HepG2 (cell line): ENCODE measurements at regions not wholly inside any gene's neighbourhood (a gene's known extent, or its start where the extent isn't known, plus 50 kb on each side); places are given as distances from the start of the nearest gene placed in this dataset.
A peak's percentile ranks its signal among the peaks of the same experiment; 100 is the strongest.

Experiments used
- DZIP1 ChIP-seq: sonication (generic); formaldehyde crosslinking; IDR thresholded peaks from 2 replicates; pipeline ENCODE4 v1.5.0; 2020; ENCODE audit warnings: mild to moderate bottlenecking, missing genetic modification reagents
- EHMT2 ChIP-seq: fragments of 200-600 bp; sonication (generic); IDR thresholded peaks from 2 replicates; pipeline ENCODE4 v1.7.0; 2017; ENCODE audit warnings: antibody characterized with exemption, low read depth, low read length, borderline replicate concordance
- FOXP1 ChIP-seq, 2 experiments: fragments of 450-650 bp in 1 of 2; IDR thresholded peaks; 2 replicates each; pipeline ENCODE4 v1.6.1; 2017 to 2018; ENCODE audit warnings: antibody characterized with exemption in 1 of 2
- HHEX ChIP-seq: IDR thresholded peaks from 2 replicates; pipeline ENCODE4 v1.6.1; 2016; ENCODE audit warnings: control low read depth
- HMGXB3 ChIP-seq: sonication (generic); formaldehyde crosslinking; IDR thresholded peaks from 2 replicates; pipeline ENCODE4 v1.4.0; 2020; ENCODE audit warnings: missing genetic modification reagents, borderline replicate concordance
- HOXD1 ChIP-seq: sonication (generic); formaldehyde crosslinking; IDR thresholded peaks from 2 replicates; pipeline ENCODE4 v1.5.0; 2020; ENCODE audit warnings: missing genetic modification reagents
- KDM3A ChIP-seq: IDR thresholded peaks from 2 replicates; pipeline ENCODE4 v1.6.1; 2018; ENCODE audit warnings: low read depth, missing compliant biosample characterization
- MAFF ChIP-seq: IDR thresholded peaks from 2 replicates; pipeline ENCODE4 v1.6.1; 2011; ENCODE audit warnings: low read depth, low read length, improper control_type of control experiment
- SIX1 ChIP-seq: sonication (generic); formaldehyde crosslinking; IDR thresholded peaks from 2 replicates; pipeline ENCODE4 v1.4.0; 2020; ENCODE audit warnings: missing genetic modification reagents, borderline replicate concordance
- SOX6 ChIP-seq, 2 experiments: fragments of 450-650 bp in 1 of 2; sonication (generic) in 1 of 2; formaldehyde crosslinking in 1 of 2; IDR thresholded peaks; 2 replicates each; pipeline versions ENCODE4 v1.4.0 to v1.6.1; 2017 to 2020; ENCODE audit warnings: antibody characterized with exemption in 1 of 2, mild to moderate bottlenecking in 1 of 2, missing genetic modification reagents in 1 of 2
- THAP11 ChIP-seq: IDR thresholded peaks from 2 replicates; pipeline ENCODE4 v1.6.1; 2016; ENCODE audit warnings: missing biosample characterization, missing genetic modification reagents
- THAP7 ChIP-seq: sonication (generic); formaldehyde crosslinking; IDR thresholded peaks from 2 replicates; pipeline ENCODE4 v1.8.1; 2023; ENCODE audit warnings: mild to moderate bottlenecking, missing genetic modification reagents
- YEATS2 ChIP-seq: sonication (generic); formaldehyde crosslinking; IDR thresholded peaks from 2 replicates; pipeline ENCODE4 v1.4.0; 2020; ENCODE audit warnings: missing genetic modification reagents, borderline replicate concordance
- ZNF256 ChIP-seq: sonication (generic); formaldehyde crosslinking; conservative IDR thresholded peaks from 2 replicates; pipeline ENCODE4 v1.4.0; 2020; ENCODE audit warnings: missing genetic modification reagents
- ZNF292 ChIP-seq: sonication (generic); formaldehyde crosslinking; IDR thresholded peaks from 2 replicates; pipeline ENCODE4 v1.8.1; 2022; ENCODE audit warnings: mild to moderate bottlenecking, low read depth, missing genetic modification reagents, borderline replicate concordance
- ZNF550 ChIP-seq: sonication (generic); formaldehyde crosslinking; IDR thresholded peaks from 2 replicates; pipeline ENCODE4 v1.4.0; 2020; ENCODE audit warnings: mild to moderate bottlenecking, missing genetic modification reagents, borderline replicate concordance
- ZNF563 ChIP-seq: sonication (generic); formaldehyde crosslinking; IDR thresholded peaks from 2 replicates; pipeline ENCODE4 v1.8.0; 2022; ENCODE audit warnings: mild to moderate bottlenecking, moderate library complexity, missing genetic modification reagents
- ZNF629 ChIP-seq: sonication (generic); formaldehyde crosslinking; conservative IDR thresholded peaks from 2 replicates; pipeline ENCODE4 v1.5.0; 2020; ENCODE audit warnings: missing genetic modification reagents
- ZNF710 ChIP-seq: sonication (generic); formaldehyde crosslinking; IDR thresholded peaks from 2 replicates; pipeline ENCODE4 v1.5.0; 2020; ENCODE audit warnings: mild to moderate bottlenecking, missing genetic modification reagents, borderline replicate concordance

GRCh38 chr14:71336489-71337192 is 429.4 kb downstream of the PCNX1 start (continued):
- TF ChIP-seq HMGXB3 (CRISPR knock-in tag) (peak; percentile 76; the same call in 1 of the 2 replicates), SIX1 (CRISPR knock-in tag) (peak; percentile 51; the same call in 1 of the 2 replicates), EHMT2 (peak; percentile 78; the same call in 1 of the 2 replicates), DZIP1 (CRISPR knock-in tag) (no peak), ZNF550 (CRISPR knock-in tag) (no peak), KDM3A (CRISPR knock-in tag) (0 out of 2 replicates have a peak, but pooled peaks have one; percentile 43), ZNF710 (CRISPR knock-in tag) (0 out of 2 replicates have a peak, but pooled peaks have one; percentile 28), FOXP1 (IDR thresholded peaks at IDR 0.05) (no peak), FOXP1 (CRISPR knock-in tag; IDR thresholded peaks at IDR 0.05) (peak; percentile 24; the same call in 1 of the 2 replicates), MAFF (no peak), HHEX (CRISPR knock-in tag) (0 out of 2 replicates have a peak, but pooled peaks have one; percentile 5), SOX6 (IDR thresholded peaks at IDR 0.05) (no peak), SOX6 (CRISPR knock-in tag; IDR thresholded peaks at IDR 0.05) (peak; percentile 79), ZNF256 (CRISPR knock-in tag) (no peak), THAP7 (CRISPR knock-in tag) (no peak), ZNF292 (CRISPR knock-in tag) (0 out of 2 replicates have a peak, but pooled peaks have one; percentile 57), HOXD1 (CRISPR knock-in tag) (no peak), ZNF563 (CRISPR knock-in tag) (no peak), ZNF629 (CRISPR knock-in tag) (peak; percentile 52; the same call in 1 of the 2 replicates), YEATS2 (CRISPR knock-in tag) (peak; percentile 27; the same call in 1 of the 2 replicates), THAP11 (CRISPR knock-in tag) (peak; percentile 50)
